Dendritic cell treated with granulocyte-macrophage colony-stimulating factor and Interleukin-4, amounts not matched to agents 40 ng/mL and 50 ng/mL, for 4 days (primary cell): ENCODE measurements at regions not wholly inside any gene's neighbourhood (a gene's known extent, or its start where the extent isn't known, plus 50 kb on each side); places are given as distances from the start of the nearest gene placed in this dataset.

ENCODE experiments used
- H3K27ac Mint-ChIP-seq: one replicate; pipeline ENCODE4 v1.8.0; 2022; ENCODE audit warnings: mild to moderate bottlenecking, mixed read lengths
- H3K27me3 Mint-ChIP-seq: one replicate; pipeline ENCODE4 v1.8.0; 2022; ENCODE audit warnings: mild to moderate bottlenecking, mixed read lengths
- H3K36me3 Mint-ChIP-seq: one replicate; pipeline ENCODE4 v1.8.0; 2022; ENCODE audit warnings: low read depth, mixed read lengths
- H3K4me1 Mint-ChIP-seq: one replicate; pipeline ENCODE4 v1.8.0; 2022; ENCODE audit warnings: low read depth, mixed read lengths
- H3K4me3 Mint-ChIP-seq: one replicate; pipeline ENCODE4 v1.8.0; 2022; ENCODE audit warnings: mild to moderate bottlenecking, moderate library complexity, mixed read lengths
- H3K9me3 Mint-ChIP-seq: one replicate; pipeline ENCODE4 v1.8.0; 2022; ENCODE audit warnings: mixed read lengths
- intact Hi-C: fragments of 100-400 bp; cut with micrococcal nuclease; formaldehyde crosslinking; loops from one replicate; pipeline ENCODE4 v1.15.0; 2022

DNA sequence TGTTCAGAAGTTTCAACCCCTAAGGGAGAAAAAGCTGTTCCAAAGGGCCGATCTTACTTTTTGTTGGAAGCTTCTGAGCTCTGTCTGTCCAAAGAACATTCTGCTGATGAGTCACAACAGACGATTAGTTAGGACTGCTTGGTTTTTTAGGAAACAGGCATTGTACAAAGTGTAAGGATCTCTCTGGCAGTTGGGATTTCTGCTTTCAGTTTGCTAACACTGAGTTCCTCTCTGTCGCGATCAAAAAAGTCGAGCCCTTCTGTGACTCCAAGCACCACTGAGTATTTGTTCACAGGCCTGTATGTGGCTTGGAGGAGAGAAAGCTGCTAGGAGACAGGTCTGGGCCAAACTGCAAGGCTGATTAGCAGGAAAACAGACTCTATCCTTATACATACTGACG lies 91.8 kb upstream of the PFN2 start:
- H3K4me1 Mint-ChIP-seq: no peaks in the 10 kb centered on the region
- H3K4me3 Mint-ChIP-seq: no peak overlapping the region
- no peaks in the 10 kb centered on the region for H3K36me3 Mint-ChIP-seq
- H3K9me3 Mint-ChIP-seq: no peaks in the 10 kb centered on the region
- peaks cover 7% of the 10 kb centered on the region for H3K27me3 Mint-ChIP-seq
- intact Hi-C loops: no loop called here
- H3K27ac Mint-ChIP-seq: no peak overlapping the region

DNA sequence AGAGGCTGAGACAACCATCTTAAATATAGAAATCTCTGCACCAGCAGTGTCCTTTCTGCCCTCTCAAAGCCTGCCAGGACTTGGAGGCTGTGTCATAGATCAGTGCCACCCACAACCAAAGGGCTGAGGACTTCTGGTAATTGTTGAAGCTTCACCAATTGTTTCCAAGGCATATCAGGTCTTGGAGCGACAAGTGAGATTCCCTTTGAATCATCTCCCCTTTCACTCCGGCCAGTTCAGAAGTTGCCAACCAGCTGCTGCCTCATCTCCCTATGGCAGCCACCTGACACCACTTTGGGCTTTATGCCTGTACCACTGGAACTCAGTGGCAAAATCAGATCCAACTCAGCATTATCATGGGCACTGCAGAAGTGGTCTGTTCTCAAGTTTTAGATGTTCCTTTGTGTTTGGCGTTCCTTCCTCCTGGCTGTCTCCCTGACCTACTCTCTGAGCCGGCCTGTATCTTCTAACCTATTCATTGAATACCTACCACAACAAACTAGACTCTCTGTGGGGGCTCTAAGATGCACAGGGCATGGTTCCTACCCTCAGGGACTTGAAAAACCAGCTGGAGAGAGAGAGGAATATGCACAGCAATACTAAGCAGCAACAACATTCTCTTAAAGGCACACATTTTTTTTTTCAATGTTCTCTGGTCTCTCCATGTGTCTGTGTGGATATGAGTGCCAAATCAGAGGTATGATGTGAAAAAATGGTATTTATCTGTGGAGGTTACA lies 90.8 kb upstream of the PFN2 start:
- no peaks in the 10 kb centered on the region for H3K9me3 Mint-ChIP-seq
- H3K4me3 Mint-ChIP-seq: no peak overlapping the region
- H3K27ac Mint-ChIP-seq: no peak overlapping the region
- no peaks in the 10 kb centered on the region for H3K4me1 Mint-ChIP-seq
- intact Hi-C loops: no loop called here
- no peaks in the 10 kb centered on the region for H3K36me3 Mint-ChIP-seq
- H3K27me3 Mint-ChIP-seq: no peaks in the 10 kb centered on the region

DNA sequence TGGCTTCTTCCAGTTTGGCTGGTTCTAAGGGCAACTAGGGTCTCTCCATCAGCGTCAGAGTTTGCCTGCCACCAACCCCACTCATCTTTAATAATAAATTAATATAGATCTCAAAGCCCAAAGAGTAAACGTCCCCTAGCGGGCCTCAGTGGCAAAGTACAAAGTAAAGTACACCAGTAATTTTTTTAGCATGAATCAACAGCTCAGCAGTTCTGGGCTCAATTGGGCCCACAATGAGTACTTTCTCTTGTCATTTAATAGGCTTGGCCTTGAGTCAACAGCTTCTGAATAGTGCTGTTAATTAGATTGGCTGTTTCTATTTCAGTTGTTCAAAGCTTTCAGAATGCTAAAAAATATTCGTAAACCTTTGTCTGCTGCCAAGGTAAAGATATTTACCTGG lies 89.0 kb upstream of the PFN2 start:
- no peaks in the 10 kb centered on the region for H3K36me3 Mint-ChIP-seq
- intact Hi-C loops: no loop called here
- no peak overlapping the region for H3K4me3 Mint-ChIP-seq
- H3K4me1 Mint-ChIP-seq: no peaks in the 10 kb centered on the region
- H3K27ac Mint-ChIP-seq: no peak overlapping the region
- H3K27me3 Mint-ChIP-seq: peaks cover 3% of the 10 kb centered on the region
- no peaks in the 10 kb centered on the region for H3K9me3 Mint-ChIP-seq

DNA sequence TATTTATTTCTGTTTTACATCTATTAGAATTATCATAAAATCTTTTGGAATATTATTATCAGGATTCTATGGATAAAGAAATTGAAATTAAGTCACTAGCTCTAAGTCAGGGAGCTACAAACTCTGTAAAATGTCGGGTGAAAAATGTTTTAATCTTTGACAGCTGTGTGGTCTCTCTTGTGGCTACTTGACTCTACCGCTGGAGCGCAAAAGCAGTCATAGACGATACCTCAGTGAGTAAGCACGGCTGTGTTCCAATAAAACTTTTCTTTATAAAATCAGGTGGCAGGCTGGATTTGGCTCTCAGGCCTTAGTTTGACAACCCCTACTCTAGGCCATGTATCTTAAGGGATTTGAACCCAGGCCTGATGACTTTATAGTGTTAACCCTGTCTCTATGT lies 88.5 kb upstream of the PFN2 start:
- no peaks in the 10 kb centered on the region for H3K9me3 Mint-ChIP-seq
- no peaks in the 10 kb centered on the region for H3K36me3 Mint-ChIP-seq
- no peak overlapping the region for H3K27ac Mint-ChIP-seq
- intact Hi-C loops: no loop called here
- H3K27me3 Mint-ChIP-seq: peaks cover 3% of the 10 kb centered on the region
- H3K4me1 Mint-ChIP-seq: no peaks in the 10 kb centered on the region
- H3K4me3 Mint-ChIP-seq: no peak overlapping the region

DNA sequence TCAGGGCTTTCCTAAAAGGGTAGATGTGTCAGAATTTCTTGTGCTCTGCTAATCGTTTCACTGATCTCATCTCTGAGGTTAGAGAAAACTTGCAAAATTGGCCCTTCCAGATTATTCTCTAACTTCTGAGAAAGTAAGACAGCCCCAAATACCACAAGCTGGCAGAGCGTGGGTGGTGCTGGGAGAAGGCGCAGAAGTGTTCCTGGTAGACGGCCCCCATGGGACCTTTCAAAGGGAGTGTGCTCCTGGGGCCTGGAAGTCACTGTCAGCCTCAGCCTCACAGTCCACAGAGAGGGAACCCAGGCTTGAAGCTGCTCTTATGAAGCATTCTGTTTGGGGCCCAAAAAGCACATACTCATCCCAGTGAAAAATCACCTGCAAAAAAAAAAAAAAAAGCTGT lies 86.5 kb upstream of the PFN2 start:
- no peaks in the 10 kb centered on the region for H3K4me1 Mint-ChIP-seq
- peaks cover 3% of the 10 kb centered on the region for H3K27me3 Mint-ChIP-seq
- no peak overlapping the region for H3K27ac Mint-ChIP-seq
- intact Hi-C loops: no loop called here
- no peaks in the 10 kb centered on the region for H3K9me3 Mint-ChIP-seq
- H3K36me3 Mint-ChIP-seq: no peaks in the 10 kb centered on the region
- H3K4me3 Mint-ChIP-seq: no peak overlapping the region

DNA sequence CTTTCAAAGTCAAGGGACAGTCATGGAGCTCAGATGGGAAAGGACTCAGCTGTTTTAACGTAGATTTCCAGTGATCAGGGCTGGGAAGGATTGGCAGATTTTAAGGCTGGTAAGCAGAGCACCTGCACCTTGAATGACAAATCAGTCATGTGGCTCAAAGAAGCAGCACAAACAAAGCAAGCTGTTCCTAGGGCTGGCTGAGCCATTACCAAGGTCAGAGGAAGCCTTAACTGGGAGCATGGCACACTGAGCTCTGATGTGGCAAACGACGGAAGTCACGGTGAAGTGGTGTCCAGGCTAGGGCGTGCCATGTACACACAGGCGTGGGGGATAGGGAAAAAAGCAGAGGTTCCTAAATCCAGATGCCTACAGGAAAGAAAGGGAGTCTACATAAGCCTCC lies 84.6 kb upstream of the PFN2 start:
- Mint-ChIP-seq H3K27me3 (peaks cover 3% of the 10 kb centered on the region), H3K36me3 (no peaks in the 10 kb centered on the region), H3K4me3 (no peak overlapping the region), H3K9me3 (peaks cover 8% of the 10 kb centered on the region), H3K4me1 (no peaks in the 10 kb centered on the region), H3K27ac (no peak overlapping the region)
- intact Hi-C loops: no loop called here

DNA sequence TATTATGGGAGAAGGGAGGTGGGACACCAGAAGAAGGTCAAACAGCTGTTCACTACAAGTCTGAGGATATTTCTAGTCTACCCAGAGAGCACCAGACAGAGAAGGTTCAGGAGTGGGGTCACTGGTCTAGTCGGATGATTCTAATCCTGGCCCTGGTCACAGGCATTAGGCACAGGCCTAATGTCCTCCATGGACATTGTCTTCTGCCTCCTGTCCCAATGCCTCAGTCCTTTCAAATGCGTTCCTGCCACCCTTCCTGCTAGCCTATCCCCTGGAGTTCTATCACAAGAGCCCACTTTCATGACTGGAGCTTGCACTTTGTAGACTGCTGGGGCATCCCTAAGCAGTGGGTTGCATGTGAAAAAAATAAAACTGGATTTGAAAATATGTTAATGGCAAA lies 83.9 kb upstream of the PFN2 start:
- Mint-ChIP-seq H3K27me3 (peaks cover 3% of the 10 kb centered on the region), H3K36me3 (no peaks in the 10 kb centered on the region), H3K27ac (no peak overlapping the region), H3K4me3 (no peak overlapping the region), H3K4me1 (no peaks in the 10 kb centered on the region), H3K9me3 (peaks cover 9% of the 10 kb centered on the region)
- intact Hi-C loops: no loop called here

DNA sequence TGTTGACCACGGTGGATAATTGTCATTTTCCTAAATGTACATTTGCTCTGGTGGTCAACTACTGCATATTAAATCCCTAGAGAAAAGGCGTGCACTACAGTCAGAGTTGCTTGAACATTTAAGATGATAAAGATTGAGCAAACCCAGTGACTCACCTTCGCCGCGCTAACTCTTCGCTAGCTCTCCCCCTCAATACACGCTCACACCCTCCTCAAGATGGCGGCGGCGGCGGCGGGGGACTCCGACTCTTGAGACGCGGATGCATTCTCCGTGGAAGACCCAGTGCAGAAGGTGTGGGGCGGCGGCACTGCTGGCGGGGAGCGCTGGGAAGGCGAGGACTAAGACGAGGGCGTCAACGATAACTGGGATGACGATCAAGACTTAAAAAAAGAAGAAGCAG lies 79.8 kb upstream of the PFN2 start:
- Mint-ChIP-seq H3K4me3 (no peak overlapping the region), H3K27ac (no peak overlapping the region), H3K27me3 (no peaks in the 10 kb centered on the region), H3K9me3 (peaks cover 9% of the 10 kb centered on the region), H3K4me1 (no peaks in the 10 kb centered on the region), H3K36me3 (no peaks in the 10 kb centered on the region)
- intact Hi-C loops: no loop called here

DNA sequence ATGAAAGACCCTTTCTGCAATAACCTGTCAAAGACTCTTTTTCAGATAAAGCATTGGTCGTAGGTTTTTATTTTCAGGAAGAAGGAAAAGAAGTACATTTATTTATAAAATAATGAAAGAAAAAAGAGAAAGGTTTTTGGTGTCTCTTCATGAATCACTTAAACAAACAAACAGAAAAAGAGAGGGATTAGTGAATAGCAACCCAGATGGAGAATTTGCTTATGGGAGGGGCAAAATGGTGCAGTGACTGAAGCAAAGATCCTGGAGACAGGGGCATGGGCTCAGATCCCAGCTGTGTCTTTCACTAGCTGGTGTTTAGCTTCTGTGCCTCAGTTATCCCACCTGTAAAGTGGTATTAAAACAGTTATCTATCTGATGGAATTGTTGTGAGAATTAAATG lies 78.6 kb upstream of the PFN2 start:
- no peaks in the 10 kb centered on the region for H3K36me3 Mint-ChIP-seq
- no peak overlapping the region for H3K27ac Mint-ChIP-seq
- peaks cover 2% of the 10 kb centered on the region for H3K27me3 Mint-ChIP-seq
- peaks cover 9% of the 10 kb centered on the region for H3K9me3 Mint-ChIP-seq
- no peaks in the 10 kb centered on the region for H3K4me1 Mint-ChIP-seq
- intact Hi-C loops: no loop called here
- H3K4me3 Mint-ChIP-seq: no peak overlapping the region

DNA sequence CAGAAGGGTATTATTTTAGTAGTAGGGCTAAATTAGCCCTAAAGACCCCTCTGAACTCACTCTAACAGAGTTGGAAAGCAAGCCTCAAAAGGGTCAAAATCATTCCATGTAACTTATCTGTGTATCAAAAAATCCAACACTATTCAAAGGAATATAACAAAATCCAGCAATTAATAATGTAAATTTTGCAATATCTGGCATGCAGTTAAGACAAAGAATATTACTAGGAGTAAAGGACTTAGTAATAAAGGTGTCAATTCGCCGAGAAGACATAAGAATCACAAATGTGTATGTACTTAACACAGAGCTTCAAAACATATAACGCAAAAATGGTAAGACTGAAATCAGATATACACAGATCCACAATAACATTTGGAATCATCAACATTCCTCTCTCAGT lies 71.2 kb upstream of the PFN2 start:
- intact Hi-C loops: no loop called here
- Mint-ChIP-seq H3K27me3 (peaks cover 4% of the 10 kb centered on the region), H3K27ac (no peak overlapping the region), H3K36me3 (no peaks in the 10 kb centered on the region), H3K4me1 (no peaks in the 10 kb centered on the region), H3K4me3 (no peak overlapping the region), H3K9me3 (peaks cover 20% of the 10 kb centered on the region)

DNA sequence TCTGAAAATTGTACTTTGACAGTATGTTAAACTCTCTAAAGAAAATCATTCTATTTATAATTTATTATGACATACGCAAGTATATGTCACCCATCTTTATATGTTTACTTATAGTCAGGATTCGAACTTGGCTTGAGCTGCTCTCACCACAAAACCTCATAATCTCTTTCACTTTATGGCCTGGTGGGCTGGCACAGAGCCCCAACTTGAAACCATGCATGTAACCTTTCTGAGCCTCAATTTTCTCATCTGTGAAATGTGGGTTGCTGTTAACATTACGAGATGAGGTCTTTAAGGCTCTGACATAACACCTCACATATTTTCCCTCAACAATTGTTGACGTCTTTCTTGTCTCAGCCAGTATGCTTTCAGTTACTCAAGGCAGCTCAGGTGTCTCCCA lies 69.4 kb upstream of the PFN2 start:
- H3K27ac Mint-ChIP-seq: no peak overlapping the region
- no peaks in the 10 kb centered on the region for H3K4me1 Mint-ChIP-seq
- H3K9me3 Mint-ChIP-seq: peaks cover 20% of the 10 kb centered on the region
- no peaks in the 10 kb centered on the region for H3K36me3 Mint-ChIP-seq
- no peak overlapping the region for H3K4me3 Mint-ChIP-seq
- H3K27me3 Mint-ChIP-seq: peaks cover 4% of the 10 kb centered on the region
- intact Hi-C loops: no loop called here

DNA sequence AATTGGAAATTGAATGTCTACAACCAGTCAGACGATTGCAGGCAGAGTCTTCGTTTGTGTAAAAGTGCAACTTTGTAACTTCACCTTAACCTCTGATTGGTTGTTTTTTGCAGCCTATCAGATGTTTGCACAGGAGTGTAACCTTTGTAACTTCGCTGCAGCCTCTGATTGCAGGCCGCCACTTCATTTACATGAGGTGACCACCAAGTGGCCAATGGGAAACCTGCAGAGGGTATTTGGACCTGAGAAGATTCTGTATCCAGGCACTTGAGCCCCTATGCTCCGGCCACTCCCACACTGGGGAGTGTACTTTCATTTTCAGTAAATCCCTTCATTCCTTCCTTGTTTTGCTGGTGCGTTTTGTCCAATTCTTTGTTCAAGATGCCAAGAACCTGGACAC lies 68.1 kb upstream of the PFN2 start:
- Mint-ChIP-seq H3K4me1 (no peaks in the 10 kb centered on the region), H3K4me3 (no peak overlapping the region), H3K27me3 (no peaks in the 10 kb centered on the region), H3K36me3 (no peaks in the 10 kb centered on the region), H3K9me3 (peaks cover 20% of the 10 kb centered on the region), H3K27ac (no peak overlapping the region)
- intact Hi-C loops: no loop called here

DNA sequence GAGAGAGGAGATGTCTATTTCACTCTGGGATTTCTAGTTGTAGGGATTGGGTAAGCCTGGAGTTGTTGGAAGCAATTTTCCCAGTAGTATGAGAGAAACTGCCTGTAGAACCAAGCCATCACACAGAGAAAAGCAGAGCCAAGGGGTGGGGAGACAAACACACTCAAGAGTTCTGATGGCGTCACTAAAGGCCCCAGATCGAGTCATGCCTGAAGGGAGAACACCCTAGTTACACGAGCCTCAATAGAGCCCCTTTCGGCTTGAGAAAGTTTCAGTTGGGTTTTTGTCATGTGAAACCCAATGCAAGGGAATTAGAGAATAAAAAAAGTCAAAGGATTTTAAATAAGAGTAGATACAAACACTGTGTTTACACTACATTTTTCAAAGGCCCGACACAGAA lies 66.1 kb upstream of the PFN2 start:
- H3K27me3 Mint-ChIP-seq: no peaks in the 10 kb centered on the region
- H3K9me3 Mint-ChIP-seq: peaks cover 18% of the 10 kb centered on the region
- H3K36me3 Mint-ChIP-seq: no peaks in the 10 kb centered on the region
- no peak overlapping the region for H3K4me3 Mint-ChIP-seq
- no peak overlapping the region for H3K27ac Mint-ChIP-seq
- no peaks in the 10 kb centered on the region for H3K4me1 Mint-ChIP-seq
- intact Hi-C loops: no loop called here

DNA sequence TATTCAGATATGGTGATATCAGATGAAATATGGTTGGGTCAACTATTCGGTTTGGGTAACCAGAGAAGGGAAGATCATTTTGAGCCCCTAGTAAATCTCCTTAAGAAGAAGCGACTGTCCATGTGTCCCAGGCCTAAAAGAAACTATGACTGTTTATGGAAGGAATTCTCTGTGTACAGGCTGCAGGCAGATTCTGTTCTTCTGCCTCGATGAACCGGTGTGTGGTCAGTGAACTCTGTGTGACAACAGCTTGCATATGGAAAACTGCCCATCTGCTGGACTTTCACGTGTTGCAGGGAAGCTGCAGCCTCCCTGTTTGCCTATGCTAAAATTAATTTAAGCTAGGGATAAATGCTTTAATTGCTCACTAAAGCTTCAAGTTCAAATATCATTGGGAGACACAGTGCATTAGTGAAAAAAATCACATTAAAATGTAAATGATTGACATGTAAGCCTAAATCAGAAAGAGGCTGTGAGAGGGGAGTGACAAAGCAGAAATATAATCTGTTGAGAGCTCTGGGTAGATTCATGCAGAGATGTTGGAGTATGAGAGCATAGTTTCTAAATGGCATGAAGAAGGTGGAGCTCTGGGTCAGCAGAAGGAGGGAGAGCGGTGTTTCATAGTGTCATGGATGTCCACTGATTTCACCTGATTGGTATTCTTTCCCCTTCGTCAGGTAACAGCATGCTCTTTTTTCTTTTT lies 65.4 kb upstream of the PFN2 start:
- no peaks in the 10 kb centered on the region for H3K4me1 Mint-ChIP-seq
- H3K4me3 Mint-ChIP-seq: no peak overlapping the region
- no peaks in the 10 kb centered on the region for H3K27me3 Mint-ChIP-seq
- intact Hi-C loops: no loop called here
- no peak overlapping the region for H3K27ac Mint-ChIP-seq
- H3K9me3 Mint-ChIP-seq: peaks cover 11% of the 10 kb centered on the region
- no peaks in the 10 kb centered on the region for H3K36me3 Mint-ChIP-seq

DNA sequence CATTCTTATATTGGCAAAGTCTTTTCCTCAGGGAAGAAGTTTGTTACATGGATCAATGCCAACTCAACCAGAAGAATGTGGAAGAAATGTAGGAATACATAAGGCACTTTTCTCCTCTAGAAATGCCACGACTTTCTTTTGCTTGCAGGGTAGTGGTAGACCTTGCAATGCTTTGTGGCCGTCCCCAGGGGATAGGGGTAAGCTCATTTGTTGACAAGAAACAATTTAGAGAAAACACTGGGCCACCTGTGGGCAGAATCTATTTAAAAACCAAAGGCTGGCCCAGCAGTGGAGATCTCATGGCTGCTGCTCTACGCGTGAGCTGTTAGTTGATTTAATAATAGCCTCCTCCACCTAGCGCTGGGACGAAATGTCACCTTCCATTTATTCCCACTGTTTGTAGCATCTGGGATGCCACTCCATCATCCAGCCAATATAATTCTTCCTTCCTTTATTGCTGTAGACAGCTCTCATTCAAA lies 64.6 kb upstream of the PFN2 start:
- intact Hi-C loops: no loop called here
- no peak overlapping the region for H3K27ac Mint-ChIP-seq
- H3K4me1 Mint-ChIP-seq: no peaks in the 10 kb centered on the region
- H3K9me3 Mint-ChIP-seq: peaks cover 5% of the 10 kb centered on the region
- no peaks in the 10 kb centered on the region for H3K27me3 Mint-ChIP-seq
- no peaks in the 10 kb centered on the region for H3K36me3 Mint-ChIP-seq
- no peak overlapping the region for H3K4me3 Mint-ChIP-seq
